ENCODE measurements at regions not wholly inside any gene's neighbourhood (a gene's known extent, or its start where the extent isn't known, plus 50 kb on each side); places are given as distances from the start of the nearest gene placed in this dataset.

DNA sequence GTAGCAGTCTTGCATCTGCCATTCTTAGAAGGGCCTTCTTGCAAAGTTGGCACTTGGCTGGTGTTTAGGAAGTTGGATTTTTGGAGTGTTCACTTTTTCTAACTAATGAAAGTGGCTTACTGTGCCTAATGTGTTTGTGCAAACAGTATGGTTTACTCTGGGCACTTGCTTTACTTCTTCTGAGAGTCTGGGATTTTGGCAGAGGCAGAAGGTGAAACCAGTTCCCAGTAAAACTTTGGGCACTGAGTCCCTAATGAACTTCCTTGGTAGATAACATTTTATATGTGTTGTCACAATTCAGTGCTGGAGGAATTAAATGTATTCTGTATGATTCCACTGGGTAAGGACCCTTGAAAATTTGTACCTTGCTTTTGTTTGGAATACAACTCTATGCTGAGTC is 155.7 kb downstream of the FAM170A start:
- Mint-ChIP-seq H3K27me3 (ENCODE audit: low read depth) (no peaks in the 10 kb centered on the region), H3K4me3 (no peak overlapping the region), H3K27ac (no peak overlapping the region), H3K4me1 (peaks cover 8% of the 10 kb centered on the region), H3K9me3 (no peaks in the 10 kb centered on the region), H3K36me3 (no peaks in the 10 kb centered on the region)
- DNase-seq (ENCODE audit: low spot score in 2 of 2, unreplicated experiment in 2 of 2) = no peak
- TF ChIP-seq, protein P1, sequence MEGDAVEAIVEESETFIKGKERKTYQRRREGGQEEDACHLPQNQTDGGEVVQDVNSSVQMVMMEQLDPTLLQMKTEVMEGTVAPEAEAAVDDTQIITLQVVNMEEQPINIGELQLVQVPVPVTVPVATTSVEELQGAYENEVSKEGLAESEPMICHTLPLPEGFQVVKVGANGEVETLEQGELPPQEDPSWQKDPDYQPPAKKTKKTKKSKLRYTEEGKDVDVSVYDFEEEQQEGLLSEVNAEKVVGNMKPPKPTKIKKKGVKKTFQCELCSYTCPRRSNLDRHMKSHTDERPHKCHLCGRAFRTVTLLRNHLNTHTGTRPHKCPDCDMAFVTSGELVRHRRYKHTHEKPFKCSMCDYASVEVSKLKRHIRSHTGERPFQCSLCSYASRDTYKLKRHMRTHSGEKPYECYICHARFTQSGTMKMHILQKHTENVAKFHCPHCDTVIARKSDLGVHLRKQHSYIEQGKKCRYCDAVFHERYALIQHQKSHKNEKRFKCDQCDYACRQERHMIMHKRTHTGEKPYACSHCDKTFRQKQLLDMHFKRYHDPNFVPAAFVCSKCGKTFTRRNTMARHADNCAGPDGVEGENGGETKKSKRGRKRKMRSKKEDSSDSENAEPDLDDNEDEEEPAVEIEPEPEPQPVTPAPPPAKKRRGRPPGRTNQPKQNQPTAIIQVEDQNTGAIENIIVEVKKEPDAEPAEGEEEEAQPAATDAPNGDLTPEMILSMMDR (IDR thresholded peaks at IDR 0.05; ENCODE audit: unreplicated experiment) = no peak

- no peaks in the 10 kb centered on the region for H3K36me3 Mint-ChIP-seq
- no peak for DNase-seq (ENCODE audit: low spot score in 2 of 2, unreplicated experiment in 2 of 2)
- H3K27ac Mint-ChIP-seq = no peak overlapping the region
- peaks cover 13% of the 10 kb centered on the region for H3K4me1 Mint-ChIP-seq
- no peaks in the 10 kb centered on the region for H3K27me3 Mint-ChIP-seq (ENCODE audit: low read depth)
- TF ChIP-seq, protein P1 (IDR thresholded peaks at IDR 0.05; ENCODE audit: unreplicated experiment) = no peak
- no peaks in the 10 kb centered on the region for H3K9me3 Mint-ChIP-seq
- H3K4me3 Mint-ChIP-seq = no peak overlapping the region
Measured at GRCh38 chr5:119789406-119790117, 160.2 kb downstream of the FAM170A start.

GRCh38 chr5:119792161-119792799 is 162.9 kb downstream of the FAM170A start:
- Mint-ChIP-seq H3K27ac (no peak overlapping the region), H3K27me3 (ENCODE audit: low read depth) (no peaks in the 10 kb centered on the region), H3K4me1 (peaks cover 13% of the 10 kb centered on the region), H3K4me3 (no peak overlapping the region), H3K36me3 (no peaks in the 10 kb centered on the region), H3K9me3 (no peaks in the 10 kb centered on the region)
- TF ChIP-seq, protein P1 (IDR thresholded peaks at IDR 0.05; ENCODE audit: unreplicated experiment) = no peak
- no peak for DNase-seq (ENCODE audit: low spot score in 2 of 2, unreplicated experiment in 2 of 2)

- Mint-ChIP-seq H3K4me1 (peaks cover 6% of the 10 kb centered on the region), H3K27me3 (ENCODE audit: low read depth) (no peaks in the 10 kb centered on the region), H3K36me3 (no peaks in the 10 kb centered on the region), H3K9me3 (no peaks in the 10 kb centered on the region), H3K27ac (no peak overlapping the region), H3K4me3 (no peak overlapping the region)
- TF ChIP-seq, protein P1 (IDR thresholded peaks at IDR 0.05; ENCODE audit: unreplicated experiment) = no peak
- no peak for DNase-seq (ENCODE audit: low spot score in 2 of 2, unreplicated experiment in 2 of 2)
Measured at GRCh38 chr5:119795768-119796167, 166.4 kb downstream of the FAM170A start.

DNA sequence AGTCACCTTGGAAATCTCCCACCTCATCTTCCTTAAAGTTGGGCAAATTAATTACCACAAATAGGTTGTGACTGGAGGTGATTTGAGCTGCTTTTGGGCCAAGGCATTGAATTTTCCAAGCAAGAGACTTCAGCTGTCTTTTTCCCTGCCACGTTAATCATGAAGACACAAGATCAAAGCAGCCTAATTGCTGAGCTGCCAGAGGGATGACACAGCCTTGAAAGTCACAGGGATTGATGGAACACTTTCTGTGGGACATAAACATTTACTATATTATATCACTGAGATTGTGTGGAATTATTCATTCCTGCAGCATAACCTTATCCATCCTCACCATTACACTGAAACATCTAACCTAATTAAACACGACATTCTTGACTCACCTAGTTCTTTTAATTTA is 172.2 kb downstream of the FAM170A start:
- Mint-ChIP-seq H3K27me3 (ENCODE audit: low read depth) (no peaks in the 10 kb centered on the region), H3K27ac (no peak overlapping the region), H3K4me1 (peaks cover 2% of the 10 kb centered on the region), H3K9me3 (peaks cover 21% of the 10 kb centered on the region), H3K36me3 (no peaks in the 10 kb centered on the region), H3K4me3 (no peak overlapping the region)
- TF ChIP-seq, protein P1 (IDR thresholded peaks at IDR 0.05; ENCODE audit: unreplicated experiment) = no peak
- DNase-seq (ENCODE audit: low spot score in 2 of 2, unreplicated experiment in 2 of 2) = no peak
